ENCODE measurements at regions not wholly inside any gene's neighbourhood (a gene's known extent, or its start where the extent isn't known, plus 50 kb on each side); places are given as distances from the start of the nearest gene placed in this dataset.

DNA sequence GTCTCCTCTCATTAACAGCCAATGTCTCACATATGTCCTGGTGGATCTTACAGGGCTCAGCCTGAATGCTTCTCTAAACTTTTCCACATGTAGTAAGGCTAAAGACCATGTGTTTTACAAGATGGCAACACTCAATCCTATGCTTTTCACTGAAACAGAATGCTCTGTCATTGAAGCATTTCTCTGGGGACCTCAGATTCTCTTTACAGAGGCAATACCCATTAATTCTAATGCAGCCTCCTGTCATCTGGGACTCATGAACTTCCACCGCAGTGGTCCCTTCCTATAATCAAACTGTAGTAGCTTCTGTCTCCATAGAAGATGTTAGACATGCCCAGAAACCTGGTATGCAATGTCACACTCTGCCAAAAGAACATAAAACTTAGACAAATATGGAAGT, 926.6 kb upstream of the RBFOX1 start:
- Histone ChIP-seq H3K27ac (no peak overlapping the region), H3K9me3 (peaks cover 0 to 4% of the 10 kb centered on the region in 2 donors), H3K4me1 (no peaks in the 10 kb centered on the region), H3K4me3 (no peak overlapping the region), H3K36me3 (no peaks in the 10 kb centered on the region), H3K27me3 (no peaks in the 10 kb centered on the region)
- no peak for DNase-seq (ENCODE audit: low spot score in 2 of 2)
- intact Hi-C loops (cut with DNase I; ENCODE audit: low total_unique reads): no loop called here
- TF ChIP-seq POLR2AphosphoS5 (IDR thresholded peaks at IDR 0.05) (no peak), POLR2A (IDR thresholded peaks at IDR 0.05) (no peak)
- TF ChIP-seq, protein P1, sequence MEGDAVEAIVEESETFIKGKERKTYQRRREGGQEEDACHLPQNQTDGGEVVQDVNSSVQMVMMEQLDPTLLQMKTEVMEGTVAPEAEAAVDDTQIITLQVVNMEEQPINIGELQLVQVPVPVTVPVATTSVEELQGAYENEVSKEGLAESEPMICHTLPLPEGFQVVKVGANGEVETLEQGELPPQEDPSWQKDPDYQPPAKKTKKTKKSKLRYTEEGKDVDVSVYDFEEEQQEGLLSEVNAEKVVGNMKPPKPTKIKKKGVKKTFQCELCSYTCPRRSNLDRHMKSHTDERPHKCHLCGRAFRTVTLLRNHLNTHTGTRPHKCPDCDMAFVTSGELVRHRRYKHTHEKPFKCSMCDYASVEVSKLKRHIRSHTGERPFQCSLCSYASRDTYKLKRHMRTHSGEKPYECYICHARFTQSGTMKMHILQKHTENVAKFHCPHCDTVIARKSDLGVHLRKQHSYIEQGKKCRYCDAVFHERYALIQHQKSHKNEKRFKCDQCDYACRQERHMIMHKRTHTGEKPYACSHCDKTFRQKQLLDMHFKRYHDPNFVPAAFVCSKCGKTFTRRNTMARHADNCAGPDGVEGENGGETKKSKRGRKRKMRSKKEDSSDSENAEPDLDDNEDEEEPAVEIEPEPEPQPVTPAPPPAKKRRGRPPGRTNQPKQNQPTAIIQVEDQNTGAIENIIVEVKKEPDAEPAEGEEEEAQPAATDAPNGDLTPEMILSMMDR (IDR thresholded peaks at IDR 0.05): no peak

DNA sequence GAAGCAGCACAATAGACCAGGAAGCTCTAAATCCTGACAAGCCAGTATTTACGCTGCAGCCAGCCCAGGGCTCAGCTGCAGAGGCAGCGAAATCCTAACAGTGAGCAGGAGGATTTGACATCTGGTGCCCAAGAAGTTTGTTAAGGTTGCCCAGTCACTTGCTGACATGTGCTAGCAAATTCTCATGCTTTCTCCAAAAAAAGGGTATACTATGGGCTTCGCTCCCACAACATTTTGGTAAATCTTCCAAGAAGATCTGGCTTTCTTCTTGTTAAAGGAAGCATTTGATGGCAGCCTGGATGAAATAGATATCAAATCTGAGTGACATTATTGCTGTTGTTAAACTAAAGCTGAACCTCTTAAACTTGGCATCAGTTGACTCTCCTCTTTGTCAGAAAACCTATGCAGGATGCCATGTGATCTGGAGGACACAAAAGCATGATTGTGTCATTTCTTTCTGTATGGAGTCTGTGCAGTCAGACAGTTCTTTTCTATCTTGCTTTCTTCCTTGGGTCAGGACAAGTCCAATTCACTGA, 949.7 kb upstream of the RBFOX1 start:
- no peaks in the 10 kb centered on the region for H3K36me3 ChIP-seq
- H3K27ac ChIP-seq: no peak overlapping the region
- no peak overlapping the region for H3K4me3 ChIP-seq
- intact Hi-C loops (cut with DNase I; ENCODE audit: low total_unique reads): no loop called here
- no peak for DNase-seq (ENCODE audit: low spot score in 2 of 2)
- TF ChIP-seq POLR2A (IDR thresholded peaks at IDR 0.05) (no peak), POLR2AphosphoS5 (IDR thresholded peaks at IDR 0.05) (no peak)
- TF ChIP-seq, protein P1 (IDR thresholded peaks at IDR 0.05): no peak
- H3K27me3 ChIP-seq: no peaks in the 10 kb centered on the region
- H3K4me1 ChIP-seq: no peaks in the 10 kb centered on the region
- H3K9me3 ChIP-seq: no peaks in the 10 kb centered on the region

DNA sequence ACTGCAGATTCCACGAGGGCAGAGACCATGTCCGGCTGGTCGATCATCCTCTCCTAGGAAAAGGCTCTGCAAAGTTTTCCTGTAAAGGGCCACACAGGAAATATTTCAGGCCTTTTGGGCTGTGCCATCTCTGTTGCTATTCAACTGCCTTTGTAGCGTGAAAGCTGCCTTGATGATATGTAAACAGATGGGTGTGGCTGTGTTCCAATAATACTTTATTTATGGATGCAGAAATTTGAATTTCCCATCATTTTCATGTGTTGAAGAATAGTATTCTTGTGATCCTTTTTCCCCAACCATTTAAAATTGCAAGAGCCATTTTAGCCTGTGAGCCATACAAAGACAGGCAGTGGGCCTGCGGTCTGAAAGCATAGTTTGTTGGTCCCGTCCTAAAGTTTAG, 950.7 kb upstream of the RBFOX1 start:
- Histone ChIP-seq H3K4me1 (no peaks in the 10 kb centered on the region), H3K4me3 (no peak overlapping the region), H3K27ac (no peak overlapping the region), H3K9me3 (no peaks in the 10 kb centered on the region), H3K27me3 (no peaks in the 10 kb centered on the region), H3K36me3 (no peaks in the 10 kb centered on the region)
- no peak for TF ChIP-seq POLR2AphosphoS5 (IDR thresholded peaks at IDR 0.05)
- TF ChIP-seq, protein P1 (IDR thresholded peaks at IDR 0.05): no peak
- TF ChIP-seq POLR2A (IDR thresholded peaks at IDR 0.05): no peak
- DNase-seq (ENCODE audit: low spot score in 2 of 2): no peak
- intact Hi-C loops (cut with DNase I; ENCODE audit: low total_unique reads): no loop called here

DNA sequence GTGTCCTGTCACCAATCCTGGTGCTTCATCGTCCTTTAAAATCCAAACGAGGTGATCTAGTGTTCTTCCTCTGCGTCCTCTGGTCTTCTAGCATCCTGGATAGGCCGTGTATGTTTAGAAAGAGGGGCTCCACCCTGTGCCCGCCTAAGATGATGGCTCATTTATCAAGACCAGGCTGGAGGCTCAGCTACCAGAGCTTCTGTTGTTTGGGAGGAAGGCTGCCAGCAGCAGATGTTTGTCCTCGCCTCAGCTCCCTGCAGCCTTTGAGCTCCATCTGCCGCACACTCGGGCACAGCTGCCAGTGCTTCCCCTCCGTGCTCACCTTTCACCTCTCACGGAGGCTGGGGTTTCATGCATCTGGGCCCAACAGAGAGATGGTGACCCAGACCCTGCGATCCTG, 954.7 kb upstream of the RBFOX1 start:
- TF ChIP-seq POLR2A (IDR thresholded peaks at IDR 0.05) (no peak), POLR2AphosphoS5 (IDR thresholded peaks at IDR 0.05) (no peak)
- TF ChIP-seq, protein P1 (IDR thresholded peaks at IDR 0.05): no peak
- no peak overlapping the region for H3K4me3 ChIP-seq
- intact Hi-C loops (cut with DNase I; ENCODE audit: low total_unique reads): no loop called here
- DNase-seq (ENCODE audit: low spot score in 2 of 2): no peak
- no peaks in the 10 kb centered on the region for H3K27me3 ChIP-seq
- H3K9me3 ChIP-seq: peaks cover 0 to 4% of the 10 kb centered on the region in 2 donors
- no peaks in the 10 kb centered on the region for H3K4me1 ChIP-seq
- no peak overlapping the region for H3K27ac ChIP-seq
- no peaks in the 10 kb centered on the region for H3K36me3 ChIP-seq

DNA sequence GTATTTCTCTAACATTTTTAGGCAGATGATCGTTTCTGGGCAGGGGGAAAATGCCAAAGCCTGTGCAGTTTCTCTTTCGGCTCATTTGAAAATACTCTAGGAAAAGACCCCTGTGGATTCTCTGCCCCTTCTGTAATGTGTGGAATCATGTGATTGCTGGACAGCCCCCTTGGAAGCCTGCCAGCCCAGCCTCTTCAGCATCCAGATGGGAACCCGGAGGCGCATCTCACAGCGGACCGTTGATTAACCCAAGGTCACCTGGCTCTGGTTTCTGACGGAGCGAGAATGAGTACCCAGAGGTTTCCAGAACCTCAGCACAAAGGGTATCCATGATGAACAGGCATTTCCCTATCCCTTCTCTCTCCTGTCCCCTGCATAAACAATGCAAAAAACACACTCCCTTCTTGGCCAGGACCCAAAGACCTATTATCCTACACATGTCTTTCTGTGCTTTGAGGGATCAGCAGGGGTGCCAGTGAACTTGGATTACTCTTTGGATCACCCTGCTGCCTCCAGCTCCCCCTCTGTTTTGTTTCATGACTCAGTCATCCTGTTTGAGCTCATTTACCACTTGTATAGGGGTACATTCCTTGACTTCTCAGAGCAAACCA, 957.1 kb upstream of the RBFOX1 start:
- intact Hi-C loops (cut with DNase I; ENCODE audit: low total_unique reads): no loop called here

More for the DNA sequence above, 957.1 kb upstream of the RBFOX1 start:
- Histone ChIP-seq H3K4me1 (no peaks in the 10 kb centered on the region), H3K27ac (no peak overlapping the region), H3K9me3 (peaks cover 0 to 4% of the 10 kb centered on the region in 2 donors), H3K27me3 (no peaks in the 10 kb centered on the region), H3K36me3 (no peaks in the 10 kb centered on the region), H3K4me3 (no peak overlapping the region)
- TF ChIP-seq, protein P1 (IDR thresholded peaks at IDR 0.05): no peak
- TF ChIP-seq POLR2A (IDR thresholded peaks at IDR 0.05) (no peak), POLR2AphosphoS5 (IDR thresholded peaks at IDR 0.05) (no peak)
- DNase-seq (ENCODE audit: low spot score in 2 of 2): no peak

Measured in breast epithelium (tissue), 4 donors.